HUES48 (cell line): ENCODE measurements at regions not wholly inside any gene's neighbourhood (a gene's known extent, or its start where the extent isn't known, plus 50 kb on each side); places are given as distances from the start of the nearest gene placed in this dataset.

Experiments
- H3K27ac ChIP-seq: one replicate; pipeline ENCODE4 v1.7.0; 2013; ENCODE audit warnings: low read depth, low read length, inconsistent platforms
- H3K27me3 ChIP-seq: 2 replicates; pipeline ENCODE4 v1.6.1; 2013; ENCODE audit warnings: mild to moderate bottlenecking, low read length; ENCODE audit not compliant: control insufficient read depth, insufficient read depth
- H3K36me3 ChIP-seq: 2 replicates; pipeline ENCODE4 v1.6.1; 2013; ENCODE audit warnings: low read length; ENCODE audit not compliant: control insufficient read depth, insufficient read depth
- H3K4me1 ChIP-seq: 2 replicates; pipeline ENCODE4 v1.6.1; 2013; ENCODE audit warnings: mild to moderate bottlenecking, low read length; ENCODE audit not compliant: control insufficient read depth, insufficient read depth
- H3K4me3 ChIP-seq: 2 replicates; pipeline ENCODE4 v1.5.1; 2013; ENCODE audit warnings: mild to moderate bottlenecking, low read depth, low read length
- H3K9ac ChIP-seq: 2 replicates; pipeline ENCODE4 v1.6.1; 2013; ENCODE audit warnings: mild to moderate bottlenecking, low read depth, low read length, moderate library complexity
- H3K9me3 ChIP-seq: 2 replicates; pipeline ENCODE4 v1.6.1; 2013; ENCODE audit warnings: low read length; ENCODE audit not compliant: control insufficient read depth, insufficient read depth

DNA sequence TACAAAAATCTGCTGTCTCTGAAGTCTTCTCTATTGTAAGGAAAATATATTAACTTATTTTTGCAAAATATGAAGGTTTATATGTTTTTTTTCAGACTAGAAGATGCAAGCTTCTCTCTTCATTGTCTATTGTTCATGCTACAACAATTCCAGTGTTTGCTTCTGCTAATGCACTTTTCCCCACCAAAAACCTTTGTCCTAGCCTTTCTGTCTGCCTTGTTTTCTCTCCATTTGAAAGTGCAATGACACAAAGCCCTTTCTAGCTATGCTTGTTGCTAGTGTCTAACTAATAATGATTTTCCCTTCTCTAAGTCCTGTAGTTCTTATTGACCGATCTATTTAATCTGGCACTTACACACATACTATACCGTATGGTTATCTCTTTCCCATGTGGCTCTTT lies 369.5 kb upstream of the CELF4 start:
- H3K4me3 ChIP-seq, result no peak overlapping the region
- no peaks in the 10 kb centered on the region for H3K27me3 ChIP-seq
- H3K9me3 ChIP-seq, result no peaks in the 10 kb centered on the region; the same call in none of the 2 replicates
- no peak overlapping the region for H3K9ac ChIP-seq
- H3K4me1 ChIP-seq, result no peaks in the 10 kb centered on the region
- no peaks in the 10 kb centered on the region for H3K36me3 ChIP-seq
- no peak overlapping the region for H3K27ac ChIP-seq

DNA sequence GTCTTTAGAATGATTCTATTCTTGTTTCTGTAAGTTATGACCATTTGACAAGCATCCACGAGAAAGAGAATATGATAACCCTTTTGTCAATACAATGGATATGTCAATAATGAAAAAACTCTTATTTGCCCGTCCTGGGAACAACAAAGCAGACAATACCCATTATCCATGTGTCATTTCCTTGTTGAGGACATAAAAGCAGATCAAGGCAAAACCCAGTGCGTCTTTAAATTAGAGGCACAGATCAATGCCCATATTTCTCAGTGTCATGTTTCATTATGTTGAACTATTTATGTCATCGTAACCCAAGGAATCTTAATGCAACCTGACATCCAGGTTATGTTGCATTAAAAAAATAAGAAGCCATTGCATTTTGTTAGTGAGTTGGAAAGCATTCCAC lies 365.0 kb upstream of the CELF4 start:
- no peaks in the 10 kb centered on the region for H3K27me3 ChIP-seq
- H3K4me1 ChIP-seq, result no peaks in the 10 kb centered on the region
- H3K36me3 ChIP-seq, result no peaks in the 10 kb centered on the region
- H3K4me3 ChIP-seq, result no peak overlapping the region
- no peaks in the 10 kb centered on the region; the same call in 1 of the 2 replicates for H3K9me3 ChIP-seq
- no peak overlapping the region for H3K9ac ChIP-seq
- no peak overlapping the region for H3K27ac ChIP-seq

DNA sequence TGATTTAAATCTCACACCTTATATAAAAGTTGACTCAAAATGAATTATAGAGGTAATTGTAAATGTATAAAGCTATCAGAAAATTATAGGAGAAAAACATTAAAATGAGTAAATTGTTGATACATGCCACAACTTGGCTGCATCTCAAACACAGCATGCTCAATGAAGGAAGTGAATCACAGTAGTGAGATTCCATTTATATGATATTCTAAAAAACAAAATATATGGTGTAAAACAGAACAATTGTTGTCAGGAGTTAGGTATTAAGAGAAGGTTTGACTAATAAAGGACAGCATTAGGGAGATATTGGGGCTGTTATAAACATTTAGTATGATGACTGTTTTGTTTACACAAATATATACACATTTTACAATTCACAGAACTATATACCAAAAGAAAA lies 356.6 kb upstream of the CELF4 start:
- H3K4me3 ChIP-seq, result no peak overlapping the region
- H3K9me3 ChIP-seq, result no peaks in the 10 kb centered on the region
- H3K36me3 ChIP-seq, result no peaks in the 10 kb centered on the region
- no peak overlapping the region for H3K27ac ChIP-seq
- no peak overlapping the region for H3K9ac ChIP-seq
- no peaks in the 10 kb centered on the region for H3K27me3 ChIP-seq
- no peaks in the 10 kb centered on the region for H3K4me1 ChIP-seq

DNA sequence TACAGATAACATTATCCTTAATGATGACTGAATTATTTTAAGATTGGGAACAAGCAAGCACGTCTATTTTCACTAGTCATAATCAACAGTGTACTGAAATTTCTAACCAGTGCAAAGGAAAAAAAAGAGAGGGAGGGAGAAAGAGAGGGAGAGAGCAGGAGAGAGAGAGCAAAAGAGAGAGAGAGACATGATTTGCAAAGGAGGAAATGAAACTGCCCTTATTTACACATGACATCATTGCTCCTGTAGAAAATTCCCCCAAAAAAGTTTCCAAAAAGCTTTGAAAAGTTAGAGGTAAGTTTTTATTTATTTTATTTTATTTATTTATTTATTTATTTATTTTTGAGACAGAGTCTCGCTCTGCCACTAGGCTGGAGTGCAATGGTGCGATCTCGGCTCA lies 355.3 kb upstream of the CELF4 start:
- H3K9me3 ChIP-seq, result no peaks in the 10 kb centered on the region
- H3K36me3 ChIP-seq, result no peaks in the 10 kb centered on the region
- H3K4me3 ChIP-seq, result no peak overlapping the region
- H3K9ac ChIP-seq, result no peak overlapping the region
- H3K4me1 ChIP-seq, result no peaks in the 10 kb centered on the region
- no peak overlapping the region for H3K27ac ChIP-seq
- H3K27me3 ChIP-seq, result no peaks in the 10 kb centered on the region

DNA sequence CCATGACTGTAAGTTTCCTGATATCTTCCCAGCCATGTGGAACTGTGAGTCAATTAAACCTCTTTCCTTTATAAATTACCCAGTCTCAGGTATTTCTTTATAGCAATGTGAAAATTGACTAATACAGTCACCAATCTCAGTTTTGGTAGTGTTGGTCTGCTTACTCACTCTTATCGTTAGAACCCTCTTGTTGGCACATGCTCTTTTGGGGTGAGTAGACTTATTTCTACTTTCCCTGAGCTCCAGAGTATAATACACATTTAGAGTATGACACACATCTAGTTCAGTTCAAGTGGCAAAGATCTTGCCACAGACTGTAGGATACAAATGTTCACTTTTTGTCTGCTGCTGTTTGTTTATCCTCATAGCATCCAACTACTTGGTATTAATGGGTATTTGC lies 347.5 kb upstream of the CELF4 start:
- Histone ChIP-seq H3K36me3 (no peaks in the 10 kb centered on the region), H3K4me1 (no peaks in the 10 kb centered on the region), H3K27me3 (no peaks in the 10 kb centered on the region), H3K9ac (no peak overlapping the region), H3K9me3 (no peaks in the 10 kb centered on the region), H3K4me3 (no peak overlapping the region), H3K27ac (no peak overlapping the region)

DNA sequence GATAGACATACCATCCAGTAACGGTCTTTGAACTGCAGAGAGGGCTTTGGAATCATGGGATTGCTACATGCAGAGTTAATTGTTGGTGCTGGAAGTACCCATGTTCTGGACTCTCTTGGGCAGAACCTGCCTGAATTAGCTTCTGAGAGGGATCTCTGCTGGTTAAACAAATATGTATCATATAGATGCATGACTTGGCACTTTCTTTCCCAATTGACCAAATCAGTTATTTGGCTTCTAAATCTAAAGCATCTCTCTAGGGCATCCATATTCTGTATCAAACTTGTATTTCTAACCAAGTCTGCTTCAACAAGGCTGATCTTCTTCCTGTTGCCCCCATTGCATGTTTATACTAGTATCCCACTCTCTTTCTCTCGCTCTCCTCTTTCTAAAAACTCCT lies 336.7 kb upstream of the CELF4 start:
- Histone ChIP-seq H3K27me3 (no peaks in the 10 kb centered on the region), H3K4me3 (no peak overlapping the region), H3K27ac (no peak overlapping the region), H3K36me3 (no peaks in the 10 kb centered on the region), H3K9ac (no peak overlapping the region), H3K9me3 (no peaks in the 10 kb centered on the region), H3K4me1 (no peaks in the 10 kb centered on the region)

DNA sequence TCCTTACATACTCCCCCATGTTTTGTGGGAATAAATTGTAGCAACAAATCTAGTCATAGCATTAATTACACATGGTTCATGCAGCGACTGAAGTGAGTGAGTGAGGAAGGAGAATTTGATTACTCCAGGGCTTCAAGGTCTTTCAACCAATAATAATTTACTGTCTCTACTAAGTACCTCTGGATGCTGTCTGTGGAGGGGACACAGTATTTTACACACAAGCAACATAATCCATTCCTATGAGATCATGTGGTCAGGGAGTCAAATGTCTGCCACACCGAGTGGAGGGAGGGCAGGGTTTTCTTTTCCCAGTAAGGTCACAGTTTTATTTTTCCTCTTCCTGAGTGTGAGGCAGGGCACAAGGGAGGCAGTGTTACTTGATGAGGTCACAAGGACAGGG lies 334.7 kb upstream of the CELF4 start:
- H3K9ac ChIP-seq, result no peak overlapping the region
- no peak overlapping the region for H3K27ac ChIP-seq
- no peaks in the 10 kb centered on the region for H3K9me3 ChIP-seq
- no peaks in the 10 kb centered on the region for H3K4me1 ChIP-seq
- no peaks in the 10 kb centered on the region for H3K27me3 ChIP-seq
- H3K36me3 ChIP-seq, result no peaks in the 10 kb centered on the region
- no peak overlapping the region for H3K4me3 ChIP-seq

DNA sequence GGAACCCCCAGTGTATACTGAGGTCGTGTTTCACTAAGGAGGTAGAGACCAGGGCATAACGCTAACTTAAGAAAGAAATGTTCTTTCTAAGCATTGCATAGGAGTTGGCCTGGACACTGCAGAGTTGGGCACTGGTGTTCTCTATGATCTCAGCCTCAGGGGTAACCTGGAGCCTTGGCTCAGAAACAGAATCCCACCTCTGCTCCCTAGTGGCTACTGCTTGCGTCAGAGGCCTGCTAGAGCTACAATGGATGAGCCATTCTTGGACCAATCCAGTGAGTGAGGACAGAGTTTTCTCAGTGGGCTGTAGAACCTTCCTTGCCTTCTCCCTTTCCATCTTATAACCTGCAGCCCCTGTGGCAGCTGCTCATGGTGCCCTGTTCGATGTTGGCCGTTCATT lies 324.4 kb upstream of the CELF4 start:
- Histone ChIP-seq H3K27me3 (no peaks in the 10 kb centered on the region), H3K9me3 (no peaks in the 10 kb centered on the region), H3K4me3 (no peak overlapping the region), H3K4me1 (no peaks in the 10 kb centered on the region), H3K9ac (no peak overlapping the region), H3K36me3 (no peaks in the 10 kb centered on the region), H3K27ac (no peak overlapping the region)

DNA sequence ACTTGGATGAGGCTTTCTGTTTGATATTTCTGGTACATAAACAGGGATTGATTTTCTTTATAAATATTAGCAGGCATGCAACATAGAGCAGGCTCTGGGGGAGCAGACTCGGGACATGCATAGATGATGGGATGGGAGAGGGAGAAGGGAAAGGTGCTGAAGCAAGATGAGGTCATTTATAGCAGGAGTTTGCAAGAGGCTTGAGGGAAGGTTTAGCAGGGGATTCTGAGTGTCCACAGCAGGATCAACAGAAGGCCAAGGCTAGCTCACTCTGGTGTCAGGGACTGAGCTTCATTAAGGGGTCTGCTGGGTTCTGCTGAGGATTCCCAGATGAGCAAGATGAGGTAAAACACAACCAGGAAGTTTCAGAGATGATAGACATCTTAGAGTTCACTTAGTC lies 309.1 kb upstream of the CELF4 start:
- no peaks in the 10 kb centered on the region for H3K4me1 ChIP-seq
- H3K27ac ChIP-seq, result no peak overlapping the region
- H3K27me3 ChIP-seq, result no peaks in the 10 kb centered on the region
- H3K4me3 ChIP-seq, result no peak overlapping the region
- H3K9me3 ChIP-seq, result no peaks in the 10 kb centered on the region
- H3K9ac ChIP-seq, result no peak overlapping the region
- H3K36me3 ChIP-seq, result no peaks in the 10 kb centered on the region

DNA sequence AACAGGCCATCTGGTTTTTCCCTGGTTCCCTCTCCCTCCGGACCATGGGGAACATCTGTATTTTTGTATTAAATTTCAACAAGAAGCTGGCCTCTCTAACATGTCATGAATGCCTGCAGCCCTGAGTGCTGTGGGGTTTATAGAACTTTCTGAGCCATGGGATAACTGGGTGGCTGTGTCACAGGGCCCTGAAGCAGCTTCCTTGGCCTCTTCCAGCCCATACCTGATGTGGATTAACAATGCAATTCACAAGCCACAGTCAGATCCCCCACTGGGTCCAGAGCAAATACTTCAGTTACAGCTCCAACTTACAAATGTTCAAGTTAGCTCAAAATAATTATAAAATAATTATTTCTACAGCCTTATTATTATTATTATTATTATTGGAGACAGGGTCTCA lies 307.8 kb upstream of the CELF4 start:
- Histone ChIP-seq H3K27me3 (no peaks in the 10 kb centered on the region), H3K27ac (no peak overlapping the region), H3K4me1 (no peaks in the 10 kb centered on the region), H3K4me3 (no peak overlapping the region), H3K9ac (no peak overlapping the region), H3K36me3 (no peaks in the 10 kb centered on the region), H3K9me3 (no peaks in the 10 kb centered on the region)

DNA sequence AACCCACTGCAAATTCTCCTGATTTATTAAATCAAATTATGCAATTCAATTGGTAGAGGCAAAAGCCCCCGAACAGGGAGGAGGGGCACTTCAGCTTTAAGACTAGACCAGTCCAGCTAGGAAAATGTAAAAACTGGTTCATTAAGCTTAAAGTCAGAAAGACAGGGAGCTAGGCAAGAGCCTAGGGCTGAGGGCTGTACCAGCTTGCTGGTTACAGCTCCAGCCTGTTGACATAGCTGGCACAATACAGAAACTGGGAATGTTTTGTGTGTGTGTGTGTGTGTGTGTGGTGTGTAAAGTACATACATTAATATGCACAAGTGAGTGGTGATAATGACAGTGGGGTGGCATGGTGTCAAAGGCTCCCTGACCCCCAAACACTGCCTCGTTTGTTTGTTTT lies 307.0 kb upstream of the CELF4 start:
- H3K36me3 ChIP-seq, result no peaks in the 10 kb centered on the region
- H3K9ac ChIP-seq, result no peak overlapping the region
- H3K27me3 ChIP-seq, result no peaks in the 10 kb centered on the region
- H3K9me3 ChIP-seq, result no peaks in the 10 kb centered on the region
- H3K27ac ChIP-seq, result no peak overlapping the region
- no peaks in the 10 kb centered on the region for H3K4me1 ChIP-seq
- no peak overlapping the region for H3K4me3 ChIP-seq

DNA sequence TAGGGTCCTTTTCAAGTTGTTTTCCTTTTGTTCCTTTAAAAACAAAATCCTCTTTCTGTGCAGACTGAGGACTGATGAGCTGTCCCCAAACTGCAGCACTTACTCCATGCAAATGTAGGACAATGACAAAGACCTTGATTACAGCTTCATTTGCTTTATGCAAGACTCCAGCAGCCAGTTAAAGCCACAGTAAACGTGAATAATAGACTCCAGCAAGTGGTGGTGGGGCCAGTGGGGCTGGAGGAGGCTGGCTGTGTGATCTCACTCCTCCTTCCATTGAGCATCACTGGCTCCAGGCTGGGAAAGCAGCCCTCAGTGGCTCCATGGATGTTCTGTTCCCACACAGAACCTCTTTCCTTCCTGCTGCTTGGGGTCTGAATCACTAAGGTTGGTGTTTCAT lies 306.0 kb upstream of the CELF4 start:
- H3K27ac ChIP-seq, result no peak overlapping the region
- H3K4me1 ChIP-seq, result no peaks in the 10 kb centered on the region
- H3K4me3 ChIP-seq, result no peak overlapping the region
- no peaks in the 10 kb centered on the region for H3K27me3 ChIP-seq
- H3K9ac ChIP-seq, result no peak overlapping the region
- H3K9me3 ChIP-seq, result no peaks in the 10 kb centered on the region
- no peaks in the 10 kb centered on the region for H3K36me3 ChIP-seq
